OCI-LY1 (cell line): ENCODE measurements at regions not wholly inside any gene's neighbourhood (a gene's known extent, or its start where the extent isn't known, plus 50 kb on each side); places are given as distances from the start of the nearest gene placed in this dataset.

Source experiments
- EZH2 ChIP-seq: fragments of 200-600 bp; sonication (generic), shearing (Covaris generic); IDR thresholded peaks from 2 replicates; pipeline ENCODE4 v1.8.0; 2017; ENCODE audit warnings: borderline replicate concordance, mixed run types, mild to moderate bottlenecking, antibody characterized with exemption, low read length, moderate library complexity, mixed read lengths
- TF ChIP-seq, protein P1 (sequence below): fragments of 200-600 bp; sonication (generic), shearing (Covaris generic); IDR thresholded peaks from 2 replicates; pipeline ENCODE4 v1.5.1; 2017; ENCODE audit warnings: mild to moderate bottlenecking, antibody characterized with exemption, low read length, moderate library complexity, mixed read lengths

DNA sequence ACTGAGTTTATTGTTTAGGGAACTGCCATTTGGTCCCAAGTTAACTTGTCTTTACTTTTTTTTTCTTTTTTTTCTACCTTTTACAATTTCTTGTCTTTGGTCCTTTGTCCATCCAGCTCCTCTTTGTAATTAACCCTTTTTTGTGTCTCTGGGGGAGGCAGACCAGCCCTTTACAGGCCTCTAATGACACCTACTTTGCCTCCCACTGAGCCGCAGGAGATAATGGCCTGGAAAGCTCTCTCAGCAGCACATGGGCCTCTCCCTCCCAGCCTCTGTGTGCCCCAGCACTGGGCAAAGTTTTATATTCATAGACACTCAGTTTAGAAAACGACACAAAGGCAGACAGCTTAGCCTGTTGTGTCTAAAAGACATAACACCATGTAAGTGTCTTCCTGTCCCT, 480.4 kb downstream of the SOX6 start:
- TF ChIP-seq, protein P1, sequence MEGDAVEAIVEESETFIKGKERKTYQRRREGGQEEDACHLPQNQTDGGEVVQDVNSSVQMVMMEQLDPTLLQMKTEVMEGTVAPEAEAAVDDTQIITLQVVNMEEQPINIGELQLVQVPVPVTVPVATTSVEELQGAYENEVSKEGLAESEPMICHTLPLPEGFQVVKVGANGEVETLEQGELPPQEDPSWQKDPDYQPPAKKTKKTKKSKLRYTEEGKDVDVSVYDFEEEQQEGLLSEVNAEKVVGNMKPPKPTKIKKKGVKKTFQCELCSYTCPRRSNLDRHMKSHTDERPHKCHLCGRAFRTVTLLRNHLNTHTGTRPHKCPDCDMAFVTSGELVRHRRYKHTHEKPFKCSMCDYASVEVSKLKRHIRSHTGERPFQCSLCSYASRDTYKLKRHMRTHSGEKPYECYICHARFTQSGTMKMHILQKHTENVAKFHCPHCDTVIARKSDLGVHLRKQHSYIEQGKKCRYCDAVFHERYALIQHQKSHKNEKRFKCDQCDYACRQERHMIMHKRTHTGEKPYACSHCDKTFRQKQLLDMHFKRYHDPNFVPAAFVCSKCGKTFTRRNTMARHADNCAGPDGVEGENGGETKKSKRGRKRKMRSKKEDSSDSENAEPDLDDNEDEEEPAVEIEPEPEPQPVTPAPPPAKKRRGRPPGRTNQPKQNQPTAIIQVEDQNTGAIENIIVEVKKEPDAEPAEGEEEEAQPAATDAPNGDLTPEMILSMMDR = no peak
- TF ChIP-seq EZH2 = no peak
